ENCODE measurements at regions not wholly inside any gene's neighbourhood (a gene's known extent, or its start where the extent isn't known, plus 50 kb on each side); places are given as distances from the start of the nearest gene placed in this dataset.

DNA sequence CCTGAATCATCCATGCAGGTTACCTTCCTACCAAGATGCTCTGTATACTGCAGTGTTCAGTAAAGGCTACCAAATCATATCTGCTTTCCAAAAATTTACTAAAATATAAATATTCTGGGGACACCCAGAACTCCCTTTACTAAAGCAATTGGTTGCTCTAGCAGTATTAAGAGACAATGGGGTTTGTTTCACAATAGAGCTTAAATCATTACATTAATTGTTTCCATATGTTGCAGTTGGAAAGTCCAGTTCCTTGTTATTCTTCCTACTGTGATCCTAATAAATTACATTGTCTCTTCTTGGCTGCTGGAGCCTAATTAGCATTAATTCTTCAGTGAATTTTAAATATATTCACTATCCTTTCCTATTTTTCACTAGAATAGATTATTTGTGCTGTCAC is 316.0 kb upstream of the MTNR1B start:
- TF ChIP-seq, protein P1, sequence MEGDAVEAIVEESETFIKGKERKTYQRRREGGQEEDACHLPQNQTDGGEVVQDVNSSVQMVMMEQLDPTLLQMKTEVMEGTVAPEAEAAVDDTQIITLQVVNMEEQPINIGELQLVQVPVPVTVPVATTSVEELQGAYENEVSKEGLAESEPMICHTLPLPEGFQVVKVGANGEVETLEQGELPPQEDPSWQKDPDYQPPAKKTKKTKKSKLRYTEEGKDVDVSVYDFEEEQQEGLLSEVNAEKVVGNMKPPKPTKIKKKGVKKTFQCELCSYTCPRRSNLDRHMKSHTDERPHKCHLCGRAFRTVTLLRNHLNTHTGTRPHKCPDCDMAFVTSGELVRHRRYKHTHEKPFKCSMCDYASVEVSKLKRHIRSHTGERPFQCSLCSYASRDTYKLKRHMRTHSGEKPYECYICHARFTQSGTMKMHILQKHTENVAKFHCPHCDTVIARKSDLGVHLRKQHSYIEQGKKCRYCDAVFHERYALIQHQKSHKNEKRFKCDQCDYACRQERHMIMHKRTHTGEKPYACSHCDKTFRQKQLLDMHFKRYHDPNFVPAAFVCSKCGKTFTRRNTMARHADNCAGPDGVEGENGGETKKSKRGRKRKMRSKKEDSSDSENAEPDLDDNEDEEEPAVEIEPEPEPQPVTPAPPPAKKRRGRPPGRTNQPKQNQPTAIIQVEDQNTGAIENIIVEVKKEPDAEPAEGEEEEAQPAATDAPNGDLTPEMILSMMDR (IDR thresholded peaks at IDR 0.05), result no peak
- TF ChIP-seq POLR2A (IDR thresholded peaks at IDR 0.05) (no peak), EP300 (IDR thresholded peaks at IDR 0.05; ENCODE audit: low read depth) (no peak)

Data from transverse colon (tissue), 3 donors.